Panc1 (cell line): ENCODE measurements at regions not wholly inside any gene's neighbourhood (a gene's known extent, or its start where the extent isn't known, plus 50 kb on each side); places are given as distances from the start of the nearest gene placed in this dataset.

Source experiments
- ATAC-seq: fragments of 200-7000 bp; cut with Tn5 transposase; 2 replicates; pipeline ENCODE4 v1.9.1; 2020; ENCODE audit warnings: mild to moderate bottlenecking, moderate library complexity
- BruUV-seq: library from RNA; stranded (reverse); fragments of 400-500 nt; replicated peaks from 2 replicates; lab custom pipeline; 2021; lab: Mats Ljungman, UMichigan
- CTCF ChIA-PET: fragments of 300-600 bp; sonication (Branson Sonifier 250); formaldehyde crosslinking; loops from one replicate; lab custom pipeline; 2022; ENCODE audit warnings: antibody characterized with exemption; lab: Charles Lee
- POLR2A ChIA-PET: fragments of 300-600 bp; sonication (Branson Sonifier 250); formaldehyde crosslinking; loops from one replicate; lab custom pipeline; 2022; ENCODE audit warnings: antibody characterized with exemption; lab: Charles Lee
- DNase-seq: peaks from one replicate; pipeline ENCODE4 v3.0.0-alpha.2; 2010; ENCODE audit warnings: low read depth, low spot score
- H3K27ac ChIP-seq: 2 replicates; pipeline ENCODE4 v1.5.1; 2011; ENCODE audit warnings: mild to moderate bottlenecking, low read length, inconsistent platforms
- H3K27me3 ChIP-seq: fragments of 200-500 bp; sonication (Bioruptor generic); 2 replicates; pipeline ENCODE4 v1.6.0; 2014; ENCODE audit warnings: low read length, inconsistent platforms; ENCODE audit not compliant: control insufficient read depth, insufficient read depth
- H3K36me3 ChIP-seq: fragments of 200-500 bp; sonication (Bioruptor generic); 2 replicates; pipeline ENCODE4 v1.5.1; 2014; ENCODE audit warnings: inconsistent platforms, mild to moderate bottlenecking, low read length, moderate library complexity; ENCODE audit not compliant: control insufficient read depth, insufficient read depth
- H3K4me1 ChIP-seq: 2 replicates; pipeline ENCODE4 v1.5.1; 2011; ENCODE audit warnings: inconsistent platforms, mild to moderate bottlenecking, low read length, moderate library complexity; ENCODE audit not compliant: control insufficient read depth, insufficient read depth
- H3K4me3 ChIP-seq, 2 experiments: 2 replicates each; pipeline ENCODE4 v1.5.1; 2011 to 2012; ENCODE audit warnings: low read depth in 2 of 2, low read length in 2 of 2, mild to moderate bottlenecking in 2 of 2, inconsistent platforms in 1 of 2, moderate library complexity in 1 of 2
- H3K9me3 ChIP-seq: fragments of 200-500 bp; sonication (Bioruptor generic); 2 replicates; pipeline ENCODE4 v1.5.1; 2014; ENCODE audit warnings: low read depth, mild to moderate bottlenecking, inconsistent platforms, low read length, moderate library complexity; ENCODE audit not compliant: control insufficient read depth, insufficient read depth
- POLR2AphosphoS5 ChIP-seq: IDR thresholded peaks from 2 replicates; pipeline ENCODE4 v1.6.1; 2012; ENCODE audit warnings: mild to moderate bottlenecking, low read depth, low read length, moderate library complexity
- SIN3A ChIP-seq: IDR thresholded peaks from 2 replicates; pipeline ENCODE4 v1.6.1; 2012; ENCODE audit warnings: low read depth, mild to moderate bottlenecking, low read length, moderate library complexity, borderline replicate concordance; ENCODE audit not compliant: insufficient read depth
- TCF7L2 ChIP-seq: IDR thresholded peaks from 2 replicates; pipeline ENCODE4 v1.6.1; 2011; ENCODE audit warnings: mild to moderate bottlenecking, low read depth, low read length, inconsistent platforms
- in situ Hi-C: cut with HindIII; loops from 2 replicates; pipeline ENCODE4 v1.10.0; 2016; ENCODE audit warnings: low sequenced_read_pairs, low pct_unique_long_range_greater_than_20kb
- intact Hi-C: fragments of 100-400 bp; cut with micrococcal nuclease; formaldehyde crosslinking; loops from one replicate; pipeline ENCODE4 v1.10.0; 2022; ENCODE audit not compliant: unreplicated experiment
- TF ChIP-seq, protein P1 (sequence below): fragments of 450-650 bp; IDR thresholded peaks from 2 replicates; pipeline ENCODE4 v1.5.1; 2017; ENCODE audit warnings: mild to moderate bottlenecking
- TF ChIP-seq, protein P2 (sequence below), 2 experiments: IDR thresholded peaks; 2 replicates each; pipeline ENCODE4 v1.6.1; 2011 to 2012; ENCODE audit warnings: low read depth in 2 of 2, control low read depth in 1 of 2, low read length in 1 of 2, mild to moderate bottlenecking in 1 of 2, moderate library complexity in 1 of 2; ENCODE audit not compliant: insufficient read depth in 1 of 2

DNA sequence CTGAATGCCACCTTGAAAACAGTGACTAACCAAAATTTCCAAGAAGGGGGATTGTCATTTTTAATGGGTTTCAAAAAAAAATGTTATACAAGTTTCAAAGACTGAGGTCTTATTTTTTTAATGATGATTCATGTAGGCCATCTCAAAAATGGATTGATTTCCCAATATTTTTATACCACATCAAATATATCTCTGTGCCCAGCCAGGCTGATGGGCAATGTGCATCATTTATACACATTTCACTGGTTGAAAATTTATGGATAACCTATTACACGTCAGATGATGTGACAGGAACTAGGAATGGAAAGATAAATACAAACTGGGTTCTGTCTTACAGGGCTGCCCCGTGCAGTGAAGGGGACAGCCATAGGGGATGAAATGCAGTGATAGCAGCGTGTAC lies 112.7 kb upstream of the TMPO start:
- intact Hi-C loops: no loop called here
- CTCF ChIA-PET: no interaction called here

GRCh38 chr12:98403385-98403784 lies 112.0 kb upstream of the TMPO start:
- CTCF ChIA-PET: no interaction called here
- intact Hi-C loops: no loop called here

More for the DNA sequence above, 112.7 kb upstream of the TMPO start:
- Histone ChIP-seq H3K27me3 (no peaks in the 10 kb centered on the region), H3K4me3 (no peak overlapping the region), H3K9me3 (no peaks in the 10 kb centered on the region), H3K4me1 (peaks cover 3% of the 10 kb centered on the region; the same call in 1 of the 2 replicates), H3K36me3 (no peaks in the 10 kb centered on the region), H3K27ac (no peak overlapping the region)
- DNase-seq (no peak), ATAC-seq (no peak)
- TF ChIP-seq TCF7L2: no peak
- TF ChIP-seq POLR2AphosphoS5: no peak
- in situ Hi-C loops: no loop called here
- BruUV-seq: no TSS peak
- POLR2A ChIA-PET: no interaction called here

GRCh38 chr12:98403936-98404335 lies 111.5 kb upstream of the TMPO start:
- peaks cover 3% of the 10 kb centered on the region; the same call in 1 of the 2 replicates for H3K4me1 ChIP-seq

More at GRCh38 chr12:98403385-98403784, 112.0 kb upstream of the TMPO start:
- Histone ChIP-seq H3K4me1 (peaks cover 3% of the 10 kb centered on the region; the same call in 1 of the 2 replicates), H3K36me3 (no peaks in the 10 kb centered on the region), H3K4me3 (no peak overlapping the region), H3K27me3 (no peaks in the 10 kb centered on the region), H3K27ac (no peak overlapping the region), H3K9me3 (no peaks in the 10 kb centered on the region)
- DNase-seq: no peak
- POLR2A ChIA-PET: no interaction called here
- BruUV-seq: no TSS peak
- no peak for ATAC-seq
- in situ Hi-C loops: no loop called here
- TF ChIP-seq, protein P1, sequence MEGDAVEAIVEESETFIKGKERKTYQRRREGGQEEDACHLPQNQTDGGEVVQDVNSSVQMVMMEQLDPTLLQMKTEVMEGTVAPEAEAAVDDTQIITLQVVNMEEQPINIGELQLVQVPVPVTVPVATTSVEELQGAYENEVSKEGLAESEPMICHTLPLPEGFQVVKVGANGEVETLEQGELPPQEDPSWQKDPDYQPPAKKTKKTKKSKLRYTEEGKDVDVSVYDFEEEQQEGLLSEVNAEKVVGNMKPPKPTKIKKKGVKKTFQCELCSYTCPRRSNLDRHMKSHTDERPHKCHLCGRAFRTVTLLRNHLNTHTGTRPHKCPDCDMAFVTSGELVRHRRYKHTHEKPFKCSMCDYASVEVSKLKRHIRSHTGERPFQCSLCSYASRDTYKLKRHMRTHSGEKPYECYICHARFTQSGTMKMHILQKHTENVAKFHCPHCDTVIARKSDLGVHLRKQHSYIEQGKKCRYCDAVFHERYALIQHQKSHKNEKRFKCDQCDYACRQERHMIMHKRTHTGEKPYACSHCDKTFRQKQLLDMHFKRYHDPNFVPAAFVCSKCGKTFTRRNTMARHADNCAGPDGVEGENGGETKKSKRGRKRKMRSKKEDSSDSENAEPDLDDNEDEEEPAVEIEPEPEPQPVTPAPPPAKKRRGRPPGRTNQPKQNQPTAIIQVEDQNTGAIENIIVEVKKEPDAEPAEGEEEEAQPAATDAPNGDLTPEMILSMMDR: no peak
- TF ChIP-seq POLR2AphosphoS5: no peak

More at GRCh38 chr12:98403936-98404335, 111.5 kb upstream of the TMPO start:
- Histone ChIP-seq H3K4me3 (no peak overlapping the region), H3K27ac (no peak overlapping the region), H3K9me3 (no peaks in the 10 kb centered on the region), H3K27me3 (no peaks in the 10 kb centered on the region), H3K36me3 (no peaks in the 10 kb centered on the region)
- ChIA-PET POLR2A (no interaction called here), CTCF (no interaction called here)
- in situ Hi-C loops (no loop called here), intact Hi-C loops (no loop called here)
- DNase-seq (no peak), ATAC-seq (no peak)
- TF ChIP-seq TCF7L2 (no peak), SIN3A (no peak), POLR2AphosphoS5 (no peak)
- TF ChIP-seq, protein P2, sequence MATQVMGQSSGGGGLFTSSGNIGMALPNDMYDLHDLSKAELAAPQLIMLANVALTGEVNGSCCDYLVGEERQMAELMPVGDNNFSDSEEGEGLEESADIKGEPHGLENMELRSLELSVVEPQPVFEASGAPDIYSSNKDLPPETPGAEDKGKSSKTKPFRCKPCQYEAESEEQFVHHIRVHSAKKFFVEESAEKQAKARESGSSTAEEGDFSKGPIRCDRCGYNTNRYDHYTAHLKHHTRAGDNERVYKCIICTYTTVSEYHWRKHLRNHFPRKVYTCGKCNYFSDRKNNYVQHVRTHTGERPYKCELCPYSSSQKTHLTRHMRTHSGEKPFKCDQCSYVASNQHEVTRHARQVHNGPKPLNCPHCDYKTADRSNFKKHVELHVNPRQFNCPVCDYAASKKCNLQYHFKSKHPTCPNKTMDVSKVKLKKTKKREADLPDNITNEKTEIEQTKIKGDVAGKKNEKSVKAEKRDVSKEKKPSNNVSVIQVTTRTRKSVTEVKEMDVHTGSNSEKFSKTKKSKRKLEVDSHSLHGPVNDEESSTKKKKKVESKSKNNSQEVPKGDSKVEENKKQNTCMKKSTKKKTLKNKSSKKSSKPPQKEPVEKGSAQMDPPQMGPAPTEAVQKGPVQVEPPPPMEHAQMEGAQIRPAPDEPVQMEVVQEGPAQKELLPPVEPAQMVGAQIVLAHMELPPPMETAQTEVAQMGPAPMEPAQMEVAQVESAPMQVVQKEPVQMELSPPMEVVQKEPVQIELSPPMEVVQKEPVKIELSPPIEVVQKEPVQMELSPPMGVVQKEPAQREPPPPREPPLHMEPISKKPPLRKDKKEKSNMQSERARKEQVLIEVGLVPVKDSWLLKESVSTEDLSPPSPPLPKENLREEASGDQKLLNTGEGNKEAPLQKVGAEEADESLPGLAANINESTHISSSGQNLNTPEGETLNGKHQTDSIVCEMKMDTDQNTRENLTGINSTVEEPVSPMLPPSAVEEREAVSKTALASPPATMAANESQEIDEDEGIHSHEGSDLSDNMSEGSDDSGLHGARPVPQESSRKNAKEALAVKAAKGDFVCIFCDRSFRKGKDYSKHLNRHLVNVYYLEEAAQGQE (IDR thresholded peaks at IDR 0.05; ENCODE audit: insufficient read depth in 1 of 2, low read depth in 2 of 2, low read length in 1 of 2): no peak
- TF ChIP-seq, protein P1: no peak
- BruUV-seq: no TSS peak
